EH (cell line): ENCODE measurements at regions not wholly inside any gene's neighbourhood (a gene's known extent, or its start where the extent isn't known, plus 50 kb on each side); places are given as distances from the start of the nearest gene placed in this dataset.
A peak's percentile ranks its signal among the peaks of the same experiment; 100 is the strongest.
"Not testable (repeated sequence)": the region's sequence is repeated elsewhere in the genome, so short reads cannot be mapped to it uniquely, and the experiment has no call there.

Experiments
- DNase-seq: peaks from one replicate; pipeline ENCODE4 v3.0.0-alpha.2; 2015; ENCODE audit warnings: low read depth

- DNase-seq, result no peak
These were observed 613.8 kb downstream of the ZWINT start for GRCh38 chr10:55747244-55747643.

GRCh38 chr10:55746002-55746401, 615.1 kb downstream of the ZWINT start:
- no peak for DNase-seq

GRCh38 chr10:55742487-55742886, 618.6 kb downstream of the ZWINT start:
- no peak for DNase-seq

- DNase-seq, result not testable (repeated sequence)
These were observed 620.3 kb downstream of the ZWINT start for GRCh38 chr10:55740767-55741166.

- DNase-seq, result no peak
These were observed 620.9 kb downstream of the ZWINT start for GRCh38 chr10:55740110-55740509.

GRCh38 chr10:55734112-55734511, 626.9 kb downstream of the ZWINT start:
- DNase-seq, result no peak

GRCh38 chr10:55704950-55705349, 656.1 kb downstream of the ZWINT start:
- DNase-seq, result no peak

GRCh38 chr10:55668326-55668922, 692.6 kb downstream of the ZWINT start:
- DNase-seq, result no peak

GRCh38 chr10:55653531-55653930, 707.5 kb downstream of the ZWINT start:
- DNase-seq, result no peak

GRCh38 chr10:55641601-55642000, 719.5 kb downstream of the ZWINT start:
- no peak for DNase-seq

GRCh38 chr10:55631071-55631654, 729.9 kb downstream of the ZWINT start:
- no peak for DNase-seq

GRCh38 chr10:55630491-55631056, 730.5 kb downstream of the ZWINT start:
- no peak for DNase-seq

- DNase-seq, result peak; percentile 1
These were observed 731.1 kb downstream of the ZWINT start for GRCh38 chr10:55629793-55630490.

- DNase-seq, result no peak
These were observed 732.8 kb downstream of the ZWINT start for GRCh38 chr10:55628260-55628701.

GRCh38 chr10:55627501-55628051, 733.5 kb downstream of the ZWINT start:
- DNase-seq, result no peak

- DNase-seq, result not testable (repeated sequence)
These were observed 759.2 kb downstream of the ZWINT start for GRCh38 chr10:55601690-55602478.

GRCh38 chr10:55551603-55552002, 750.6 kb upstream of the PCDH15 start:
- DNase-seq, result no peak

GRCh38 chr10:55550236-55550635, 749.2 kb upstream of the PCDH15 start:
- DNase-seq, result no peak

GRCh38 chr10:55537497-55537896, 736.5 kb upstream of the PCDH15 start:
- not testable (repeated sequence) for DNase-seq

- DNase-seq, result no peak
These were observed 718.2 kb upstream of the PCDH15 start for GRCh38 chr10:55519264-55519663.

- not testable (repeated sequence) for DNase-seq
These were observed 717.4 kb upstream of the PCDH15 start for GRCh38 chr10:55518416-55518815.

- DNase-seq, result no peak
These were observed 708.1 kb upstream of the PCDH15 start for GRCh38 chr10:55509168-55509567.
